ENCODE measurements at regions not wholly inside any gene's neighbourhood (a gene's known extent, or its start where the extent isn't known, plus 50 kb on each side); places are given as distances from the start of the nearest gene placed in this dataset.

- no peak for DNase-seq (ENCODE audit: low spot score)
Measured at GRCh38 chr1:62917314-62917713, 133.4 kb downstream of the ATG4C start.

GRCh38 chr1:62917805-62918204 lies 133.9 kb downstream of the ATG4C start:
- no peak for DNase-seq (ENCODE audit: low spot score)

GRCh38 chr1:62918700-62919099 lies 134.8 kb downstream of the ATG4C start:
- DNase-seq (ENCODE audit: low spot score): no peak

- DNase-seq (ENCODE audit: low spot score): no peak
Measured at GRCh38 chr1:62922006-62922405, 138.1 kb downstream of the ATG4C start.

GRCh38 chr1:62924983-62925790 lies 141.3 kb downstream of the ATG4C start:
- no peak for DNase-seq (ENCODE audit: low spot score)

GRCh38 chr1:62926681-62927252 lies 142.8 kb downstream of the ATG4C start:
- DNase-seq (ENCODE audit: low spot score): no peak

- no peak for DNase-seq (ENCODE audit: low spot score)
Measured at GRCh38 chr1:62928885-62929284, 145.0 kb downstream of the ATG4C start.

- no peak for DNase-seq (ENCODE audit: low spot score)
Measured at GRCh38 chr1:62937634-62938296, 153.8 kb downstream of the ATG4C start.

- no peak for DNase-seq (ENCODE audit: low spot score)
Measured at GRCh38 chr1:62941780-62942179, 157.8 kb downstream of the ATG4C start.

- no peak for DNase-seq (ENCODE audit: low spot score)
Measured at GRCh38 chr1:62946511-62946910, 162.6 kb downstream of the ATG4C start.

GRCh38 chr1:62951428-62951827 lies 167.5 kb downstream of the ATG4C start:
- DNase-seq (ENCODE audit: low spot score): peak; percentile 26

- DNase-seq (ENCODE audit: low spot score): no peak
Measured at GRCh38 chr1:62952596-62952995, 168.7 kb downstream of the ATG4C start.

GRCh38 chr1:62953633-62954032 lies 169.7 kb downstream of the ATG4C start:
- DNase-seq (ENCODE audit: low spot score): peak; percentile 23

- DNase-seq (ENCODE audit: low spot score): no peak
Measured at GRCh38 chr1:62954758-62955157, 170.8 kb downstream of the ATG4C start.

GRCh38 chr1:62955666-62956065 lies 171.7 kb downstream of the ATG4C start:
- no peak for DNase-seq (ENCODE audit: low spot score)

- peak; percentile 25 for DNase-seq (ENCODE audit: low spot score)
Measured at GRCh38 chr1:62962014-62962812, 178.3 kb downstream of the ATG4C start.

GRCh38 chr1:62962901-62963776 lies 179.2 kb downstream of the ATG4C start:
- peak; percentile 91 for DNase-seq (ENCODE audit: low spot score)

GRCh38 chr1:62964141-62964540 lies 180.2 kb downstream of the ATG4C start:
- no peak for DNase-seq (ENCODE audit: low spot score)

- no peak for DNase-seq (ENCODE audit: low spot score)
Measured at GRCh38 chr1:62967031-62967430, 183.1 kb downstream of the ATG4C start.

- no peak for DNase-seq (ENCODE audit: low spot score)
Measured at GRCh38 chr1:62977366-62977765, 193.4 kb downstream of the ATG4C start.

- no peak for DNase-seq (ENCODE audit: low spot score)
Measured at GRCh38 chr1:62978741-62979140, 194.8 kb downstream of the ATG4C start.

Data from iPS-NIHi11 (cell line).